CD4-positive, alpha-beta T cell treated with Interleukin-15 for 1 hour (primary cell): ENCODE measurements at regions not wholly inside any gene's neighbourhood (a gene's known extent, or its start where the extent isn't known, plus 50 kb on each side); places are given as distances from the start of the nearest gene placed in this dataset.
A peak's percentile ranks its signal among the peaks of the same experiment; 100 is the strongest.

Source experiments
- DNase-seq: peaks from one replicate; pipeline ENCODE4 v3.0.0-alpha.2; 2020

- no peak for DNase-seq
These were observed 245.5 kb upstream of the CXCR4 start for GRCh38 chr2:136363470-136363869.

GRCh38 chr2:136362676-136363390, 244.9 kb upstream of the CXCR4 start:
- DNase-seq, result no peak

GRCh38 chr2:136361521-136361920, 243.6 kb upstream of the CXCR4 start:
- DNase-seq, result no peak

- no peak for DNase-seq
These were observed 242.8 kb upstream of the CXCR4 start for GRCh38 chr2:136360790-136361189.

GRCh38 chr2:136359121-136359965, 241.4 kb upstream of the CXCR4 start:
- DNase-seq, result no peak

- DNase-seq, result no peak
These were observed 240.6 kb upstream of the CXCR4 start for GRCh38 chr2:136358576-136358975.

GRCh38 chr2:136357007-136357380, 239.0 kb upstream of the CXCR4 start:
- DNase-seq, result no peak

- DNase-seq, result no peak
These were observed 238.4 kb upstream of the CXCR4 start for GRCh38 chr2:136356125-136357006.

GRCh38 chr2:136351684-136352083, 233.7 kb upstream of the CXCR4 start:
- DNase-seq, result no peak

GRCh38 chr2:136347981-136348380, 230.0 kb upstream of the CXCR4 start:
- DNase-seq, result no peak

- no peak for DNase-seq
These were observed 226.4 kb upstream of the CXCR4 start for GRCh38 chr2:136344339-136344738.

GRCh38 chr2:136342138-136342537, 224.2 kb upstream of the CXCR4 start:
- DNase-seq, result no peak

GRCh38 chr2:136334967-136335366, 217.0 kb upstream of the CXCR4 start:
- no peak for DNase-seq

- DNase-seq, result no peak
These were observed 214.6 kb upstream of the CXCR4 start for GRCh38 chr2:136332436-136333095.

- no peak for DNase-seq
These were observed 213.3 kb upstream of the CXCR4 start for GRCh38 chr2:136331226-136331625.

- DNase-seq, result no peak
These were observed 210.4 kb upstream of the CXCR4 start for GRCh38 chr2:136328207-136328795.

GRCh38 chr2:136327162-136327852, 209.4 kb upstream of the CXCR4 start:
- DNase-seq, result peak; percentile 85

- DNase-seq, result no peak
These were observed 207.9 kb upstream of the CXCR4 start for GRCh38 chr2:136325844-136326331.

- DNase-seq, result no peak
These were observed 207.0 kb upstream of the CXCR4 start for GRCh38 chr2:136324966-136325365.

GRCh38 chr2:136323935-136324334, 206.0 kb upstream of the CXCR4 start:
- DNase-seq, result no peak

- no peak for DNase-seq
These were observed 205.2 kb upstream of the CXCR4 start for GRCh38 chr2:136323195-136323594.

GRCh38 chr2:136322428-136322827, 204.5 kb upstream of the CXCR4 start:
- peak; percentile 34 for DNase-seq
